ENCODE measurements at regions not wholly inside any gene's neighbourhood (a gene's known extent, or its start where the extent isn't known, plus 50 kb on each side); places are given as distances from the start of the nearest gene placed in this dataset.

DNA sequence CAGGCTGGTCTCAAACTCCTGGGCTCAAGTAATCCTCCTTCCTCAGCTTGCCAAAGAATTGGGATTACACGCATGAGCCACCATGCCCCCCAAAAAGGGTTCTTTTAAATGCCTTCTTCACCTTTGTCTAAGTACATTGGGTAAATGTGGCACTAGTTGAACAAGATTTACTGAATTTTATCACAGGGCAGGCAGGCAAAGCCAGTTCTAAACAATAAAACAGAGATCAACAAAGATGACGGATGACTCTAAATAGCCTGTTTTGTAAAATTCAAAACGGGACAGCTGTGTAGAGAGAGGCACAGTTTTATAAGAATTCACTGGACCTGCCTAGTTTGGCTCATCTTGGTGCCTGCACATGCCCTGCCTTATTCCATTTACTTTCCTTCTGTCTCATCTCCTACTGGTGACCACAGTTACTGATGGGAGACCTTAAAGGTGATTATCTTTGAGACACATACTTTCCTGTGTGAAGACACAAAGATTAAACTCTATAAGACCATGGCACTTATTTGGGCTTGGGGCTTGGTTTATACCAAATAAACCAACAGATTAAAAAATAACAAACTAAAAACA is 149.6 kb upstream of the DMRT1 start:
- DNase-seq = no peak

GRCh38 chr9:692636-693129 is 148.8 kb upstream of the DMRT1 start:
- no peak for DNase-seq

DNA sequence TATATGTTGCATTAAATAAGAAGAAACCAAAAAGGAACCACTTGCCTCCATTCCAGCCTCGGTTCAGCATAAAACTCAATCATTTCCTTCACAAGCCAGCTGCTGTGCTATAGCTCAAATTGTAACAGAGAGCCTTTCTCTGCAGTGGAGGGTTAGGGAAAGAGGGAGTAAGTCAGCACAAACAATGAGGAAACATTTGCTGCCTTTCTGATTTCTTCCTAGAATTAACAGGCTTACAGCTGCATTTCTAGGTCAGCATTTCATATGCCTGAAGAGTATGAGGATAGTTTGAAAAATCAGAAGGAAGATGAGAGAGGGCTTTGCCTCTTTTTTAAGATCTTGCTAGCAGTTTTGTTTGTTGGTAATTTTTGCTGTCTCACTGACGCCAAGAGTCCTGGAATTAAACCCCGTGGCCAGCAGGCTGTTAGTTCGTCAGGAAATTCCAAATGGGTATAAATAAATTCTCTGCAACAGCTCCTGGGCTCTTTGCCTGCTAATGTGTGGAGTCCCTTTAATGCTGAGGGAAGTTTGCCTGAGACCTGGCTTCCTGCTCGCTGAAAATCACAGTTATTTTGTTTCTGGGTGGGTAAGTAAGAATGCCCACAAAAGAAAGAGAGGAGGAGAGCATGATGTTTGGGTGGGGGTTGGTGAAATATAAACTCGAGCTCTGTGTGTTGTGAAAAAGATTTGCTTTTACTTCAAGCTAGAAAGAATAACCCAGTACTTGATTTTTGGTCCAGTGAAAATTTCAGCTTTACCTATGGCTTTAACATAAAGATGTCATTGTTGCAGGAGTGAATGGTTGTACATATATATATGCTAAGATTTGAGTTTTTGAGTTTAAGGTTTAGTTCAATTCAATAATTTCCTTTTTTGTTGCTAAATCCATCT is 148.1 kb upstream of the DMRT1 start:
- peak in 33 of 56 donors; percentile 16 to 81 (median 48) for DNase-seq

DNA sequence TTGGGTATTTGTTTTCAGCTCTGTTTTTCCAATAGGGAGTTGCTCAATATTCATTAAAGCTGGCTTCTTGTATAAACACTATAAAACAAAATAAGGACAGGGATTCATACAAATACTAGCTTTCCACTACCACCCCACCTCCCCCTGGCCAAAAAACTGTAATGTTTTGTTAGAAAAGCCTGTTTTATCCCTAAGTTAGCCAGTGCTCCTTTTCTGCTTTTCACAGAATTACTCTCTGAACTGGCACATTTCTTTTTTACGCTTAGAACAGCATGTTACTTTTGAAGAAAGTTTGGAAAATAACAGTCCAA is 147.4 kb upstream of the DMRT1 start:
- DNase-seq = no peak

- DNase-seq = peak in 49 of 56 donors; percentile 20 to 87 (median 56)
Measured at GRCh38 chr9:694403-695154, 146.9 kb upstream of the DMRT1 start.

GRCh38 chr9:695252-695651 is 146.2 kb upstream of the DMRT1 start:
- no peak for DNase-seq

DNA sequence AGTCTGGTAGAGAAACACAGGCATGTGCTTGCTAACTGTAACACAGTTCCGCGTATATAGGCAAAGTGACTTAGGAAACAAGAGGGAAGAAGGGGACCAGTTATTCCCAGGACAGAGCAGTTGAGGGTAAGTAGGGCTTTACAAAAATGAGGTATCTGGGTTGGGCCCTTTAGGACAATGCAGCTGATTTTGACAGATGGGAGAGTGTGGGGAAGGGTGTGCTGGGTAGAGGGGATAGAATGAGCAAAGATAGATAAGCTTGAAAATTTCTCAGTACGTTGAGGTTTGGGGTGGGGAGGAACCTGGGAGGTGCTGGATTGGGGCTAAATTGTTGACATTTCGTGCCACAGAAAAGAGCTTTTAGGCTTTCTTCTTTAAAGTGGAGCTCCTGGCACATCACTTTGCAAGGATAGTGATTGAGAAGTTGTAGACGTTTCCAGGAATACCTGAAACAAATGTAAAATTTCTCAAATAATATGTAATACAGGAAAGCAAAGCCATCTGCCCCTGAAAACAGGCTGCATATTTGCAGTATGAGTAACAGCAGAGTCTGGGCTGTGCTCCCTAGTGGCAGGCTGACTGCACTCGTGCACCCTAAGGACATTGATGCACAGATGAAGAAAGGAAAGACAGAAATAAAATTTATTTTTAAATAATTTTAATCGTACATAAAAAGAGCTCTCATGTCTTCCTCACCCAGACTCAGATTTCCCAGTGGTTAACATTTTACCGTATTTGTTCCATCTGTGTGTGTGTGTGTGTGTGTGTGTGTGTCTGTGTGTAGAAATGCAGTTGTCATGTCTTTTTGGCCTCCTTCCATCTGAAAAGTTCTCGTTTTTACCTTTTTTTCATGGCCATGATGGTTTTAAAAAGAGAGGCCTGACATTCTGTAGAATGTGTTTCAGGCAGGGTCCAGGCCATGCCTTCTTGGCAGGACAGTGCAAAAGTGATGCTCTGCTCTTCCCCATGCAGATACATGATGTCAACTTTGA is 144.9 kb upstream of the DMRT1 start:
- peak in 11 of 56 donors; percentile 15 to 63 (median 35) for DNase-seq

DNA sequence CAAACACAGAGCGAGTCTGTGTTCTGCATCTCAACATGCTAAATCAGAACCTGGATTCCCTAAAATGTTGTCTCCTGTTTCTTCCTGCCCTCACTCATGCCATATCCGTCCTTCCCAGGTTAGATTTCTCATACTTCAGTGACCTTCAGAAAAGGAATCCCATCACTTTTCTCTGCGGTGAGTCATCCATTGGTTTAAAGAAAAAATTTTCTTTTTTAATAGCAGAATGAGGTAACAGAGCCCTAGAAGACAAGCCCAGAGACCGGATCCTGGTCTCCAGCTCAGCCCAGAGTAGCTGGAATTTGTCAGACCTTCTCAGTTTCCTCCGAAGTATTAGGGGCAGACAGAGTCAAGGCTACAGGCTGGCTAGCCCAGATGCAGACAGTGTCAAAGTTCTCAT is 143.2 kb upstream of the DMRT1 start:
- DNase-seq = no peak

DNA sequence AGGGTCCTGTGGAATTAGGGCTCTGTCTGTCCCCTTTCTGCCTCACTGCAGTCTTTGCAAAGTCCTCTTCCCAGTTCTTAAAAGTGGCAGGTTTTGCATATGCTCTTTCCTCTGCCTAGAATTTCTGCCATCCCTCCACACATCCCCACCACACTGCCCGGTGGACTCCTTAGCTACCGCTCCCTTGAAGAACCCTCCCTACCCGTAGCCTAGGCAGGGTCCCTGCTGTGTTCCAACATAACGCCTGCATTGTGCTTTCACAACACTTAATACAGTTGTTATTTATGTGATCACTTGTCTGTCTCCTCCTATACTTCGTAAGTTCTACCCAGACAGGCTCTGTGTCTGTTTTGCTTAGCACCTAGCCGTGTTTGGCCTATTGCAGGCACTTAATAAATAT is 142.5 kb upstream of the DMRT1 start:
- DNase-seq = no peak

DNA sequence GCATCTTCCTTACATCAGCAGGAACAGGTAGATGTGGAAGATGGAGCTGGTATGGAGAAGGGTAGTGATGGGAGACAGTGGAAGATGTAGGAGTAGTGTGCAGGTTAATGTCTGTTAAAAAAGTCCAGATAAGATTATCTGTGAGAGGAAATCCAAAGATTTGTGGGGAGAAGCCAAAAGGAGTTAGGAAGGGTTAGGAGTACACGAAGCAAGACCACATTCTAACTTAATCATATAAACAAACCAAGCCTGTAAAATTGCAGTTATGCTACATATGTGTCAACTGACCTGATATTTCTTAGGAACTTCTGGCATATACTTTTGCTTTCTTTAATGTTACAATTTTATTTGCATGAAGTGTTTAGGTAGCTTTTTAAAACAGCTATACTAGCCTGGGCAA is 142.1 kb upstream of the DMRT1 start:
- no peak for DNase-seq

GRCh38 chr9:700365-701282 is 140.9 kb upstream of the DMRT1 start:
- DNase-seq = no peak

- DNase-seq = no peak
Measured at GRCh38 chr9:703392-703791, 138.1 kb upstream of the DMRT1 start.

GRCh38 chr9:706073-706472 is 135.4 kb upstream of the DMRT1 start:
- no peak for DNase-seq

DNA sequence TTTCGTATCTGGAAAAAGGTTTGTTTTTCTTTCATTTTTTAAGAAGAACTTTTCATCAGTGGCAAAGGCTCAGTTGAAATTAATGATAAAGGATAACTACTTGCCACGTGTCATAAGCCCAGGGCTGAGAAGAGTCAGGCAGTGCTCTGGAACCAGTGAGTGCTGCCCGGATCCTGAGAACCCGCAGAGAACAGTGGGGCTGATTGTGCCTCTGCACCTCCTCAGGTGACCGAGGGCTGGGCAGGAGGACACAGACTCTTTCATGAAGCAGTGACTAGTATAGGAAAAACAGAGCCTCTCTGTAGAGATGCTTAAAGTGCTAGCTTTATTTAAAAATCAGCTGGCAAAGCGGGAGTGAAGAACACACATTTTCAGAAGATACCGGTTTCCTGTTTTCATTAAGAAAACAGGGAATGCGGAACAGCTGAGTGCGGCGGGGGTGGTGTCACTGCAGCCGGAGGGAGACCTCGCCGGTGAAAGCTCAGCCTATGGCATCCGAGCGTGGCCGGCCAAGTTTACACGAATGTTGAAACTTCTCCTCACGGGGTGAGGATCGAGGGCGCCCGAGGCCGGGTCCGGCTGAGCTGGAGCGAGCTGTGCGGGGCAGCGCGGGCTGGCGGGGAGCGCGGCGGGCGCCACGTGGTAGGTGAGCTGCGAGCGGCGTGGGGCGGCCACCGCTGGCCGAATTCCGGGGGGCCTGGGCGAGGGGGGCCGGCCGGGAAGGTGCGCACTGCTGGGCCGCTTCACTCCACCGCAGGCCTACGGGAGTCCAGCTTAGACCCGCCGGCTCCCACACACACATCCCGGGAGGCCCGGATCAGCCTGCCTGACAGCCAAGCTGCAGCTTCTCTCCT is 134.7 kb upstream of the DMRT1 start:
- DNase-seq = peak in 39 of 56 donors; percentile 18 to 77 (median 52)

DNA sequence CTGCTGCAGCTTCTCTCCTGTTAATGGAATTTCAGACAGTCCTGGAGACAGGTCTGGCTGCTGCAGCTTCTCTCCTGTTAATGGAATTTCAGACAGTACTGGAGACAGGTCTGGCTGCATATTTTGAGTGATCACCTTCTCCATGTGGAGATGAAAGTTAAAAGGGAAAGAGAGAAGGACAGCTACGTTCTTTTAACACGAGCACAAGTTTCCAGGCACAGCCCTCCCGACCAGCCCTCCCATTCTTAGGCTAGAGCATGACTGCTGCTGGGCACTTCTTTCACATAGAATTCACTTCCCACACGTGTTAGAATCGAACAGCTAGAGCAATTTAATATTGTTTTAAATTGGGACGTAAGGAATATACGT is 133.3 kb upstream of the DMRT1 start:
- DNase-seq = no peak

DNA sequence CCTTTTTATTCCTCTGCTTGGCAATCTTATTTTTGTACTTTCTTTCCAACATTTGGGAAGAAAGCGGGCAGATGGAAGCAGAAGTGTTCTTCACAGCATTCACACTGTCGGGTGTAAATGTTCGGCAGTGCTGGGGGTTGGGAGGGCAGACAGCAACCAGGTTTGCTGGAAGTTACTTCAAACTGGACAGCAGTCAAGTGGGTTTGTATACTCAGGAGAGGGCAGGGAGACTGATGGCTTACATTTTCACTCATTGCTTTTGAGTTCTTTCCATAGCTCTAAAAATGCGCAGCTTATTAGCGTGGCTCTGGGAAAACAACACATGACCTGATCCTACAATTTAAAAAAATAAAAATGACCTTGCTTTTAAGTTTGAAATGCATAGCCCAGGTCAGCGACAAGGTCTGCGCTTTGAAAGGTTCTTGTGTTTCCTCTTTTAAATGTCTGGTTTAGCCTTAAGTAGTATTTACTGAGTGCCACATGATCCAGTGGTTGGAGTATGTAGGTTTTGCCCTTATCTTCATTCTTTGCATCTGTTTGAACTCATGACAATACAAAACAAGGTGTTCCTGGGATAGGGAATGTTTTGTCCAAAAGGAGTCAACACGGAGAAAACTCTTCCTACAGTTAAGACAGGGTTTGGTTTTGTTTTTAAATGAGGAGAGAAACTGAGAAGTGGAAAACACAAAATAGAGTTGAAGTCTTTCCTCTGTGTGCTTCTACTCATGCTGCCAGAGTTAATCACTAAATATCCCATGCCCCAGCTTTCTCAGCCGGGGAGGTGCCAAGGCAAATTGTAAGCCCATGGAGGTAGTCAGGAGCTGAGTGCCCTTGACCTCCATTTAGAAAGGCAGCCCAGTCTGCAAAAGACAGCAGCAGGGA is 132.7 kb upstream of the DMRT1 start:
- peak in 2 of 56 donors; percentile 19 to 41 for DNase-seq

DNA sequence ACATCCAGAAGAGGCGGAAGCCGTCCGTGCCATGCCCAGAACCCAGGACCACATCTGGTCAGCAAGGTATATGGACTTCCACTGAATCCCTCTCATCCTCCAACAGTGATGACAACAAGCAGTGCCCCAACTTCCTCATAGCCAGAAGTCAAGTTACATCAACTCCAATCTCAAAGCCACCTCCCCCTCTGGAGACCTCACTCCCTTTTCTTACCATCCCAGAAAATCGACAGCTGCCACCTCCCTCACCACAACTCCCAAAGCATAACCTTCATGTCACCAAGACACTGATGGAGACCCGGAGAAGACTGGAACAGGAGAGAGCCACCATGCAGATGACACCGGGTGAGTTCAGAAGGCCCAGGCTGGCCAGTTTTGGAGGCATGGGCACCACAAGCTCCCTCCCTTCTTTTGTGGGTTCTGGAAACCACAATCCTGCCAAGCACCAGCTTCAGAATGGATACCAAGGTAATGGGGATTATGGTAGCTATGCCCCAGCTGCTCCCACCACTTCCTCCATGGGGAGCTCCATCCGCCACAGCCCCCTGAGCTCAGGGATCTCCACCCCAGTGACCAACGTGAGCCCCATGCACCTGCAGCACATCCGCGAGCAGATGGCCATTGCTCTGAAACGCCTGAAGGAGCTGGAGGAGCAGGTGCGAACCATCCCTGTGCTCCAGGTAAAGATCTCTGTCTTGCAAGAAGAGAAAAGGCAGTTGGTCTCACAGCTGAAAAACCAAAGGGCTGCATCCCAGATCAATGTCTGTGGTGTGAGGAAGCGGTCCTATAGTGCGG is 130.3 kb upstream of the DMRT1 start:
- DNase-seq = no peak

Data from amygdala (tissue), 56 donors.